ENCODE measurements at regions not wholly inside any gene's neighbourhood (a gene's known extent, or its start where the extent isn't known, plus 50 kb on each side); places are given as distances from the start of the nearest gene placed in this dataset.

GRCh38 chr3:4052706-4053105 is 250.5 kb upstream of the SETMAR start:
- intact Hi-C loops (cut with micrococcal nuclease), result no loop called here
- Histone ChIP-seq H3K79me2 (ENCODE audit: control insufficient read depth, insufficient read depth, low read length) (no peaks in the 10 kb centered on the region), H3K9me1 (replicated peaks; ENCODE audit: control insufficient read depth, extremely low read depth, insufficient read depth, low read length) (no peaks in the 10 kb centered on the region), H3K27ac (ENCODE audit: insufficient read depth, low read depth, low read length) (no peak overlapping the region), H4K20me1 (replicated peaks; ENCODE audit: control insufficient read depth, extremely low read depth, insufficient read depth, low read length) (no peaks in the 10 kb centered on the region), H3K4me3 (replicated peaks in 1 of 3; ENCODE audit: insufficient read depth in 1 of 3, low read depth in 1 of 3, low read length in 3 of 3) (no peak overlapping the region), H3K4me1 (ENCODE audit: control insufficient read depth, extremely low read depth, insufficient read depth, low read length) (no peaks in the 10 kb centered on the region), H3K36me3 (ENCODE audit: control insufficient read depth in 2 of 2, extremely low read depth in 1 of 2, insufficient read depth in 2 of 2, low read length in 2 of 2) (no peaks in the 10 kb centered on the region), H2AFZ (ENCODE audit: low read depth, low read length) (no peak overlapping the region), H3K9ac (replicated peaks; ENCODE audit: extremely low read depth, insufficient read depth, low read length) (no peak overlapping the region), H3K27me3 (ENCODE audit: control insufficient read depth in 2 of 2, insufficient read depth in 2 of 2, low read length in 2 of 2) (no peaks in the 10 kb centered on the region), H3K4me2 (ENCODE audit: insufficient read depth, low read length) (no peak overlapping the region), H3K9me3 (replicated peaks; ENCODE audit: control insufficient read depth, insufficient read depth, low read length) (no peaks in the 10 kb centered on the region)
- FAIRE-seq (no peak), DNase-seq (ENCODE audit: low read depth, low spot score) (no peak)
- dilution Hi-C loops (cut with MboI; ENCODE audit: extremely low pct_ligation_motif_present, low sequenced_read_pairs), result no loop called here
- ChIA-PET POLR2A (no interaction called here), CTCF (no interaction called here)
- TF ChIP-seq FOS (IDR thresholded peaks at IDR 0.05; ENCODE audit: borderline replicate concordance, insufficient read depth, low read length) (no peak), POLR2AphosphoS5 (IDR thresholded peaks at IDR 0.05; ENCODE audit: insufficient read depth, low read depth, low read length) (no peak), EZH2 (IDR thresholded peaks at IDR 0.05; ENCODE audit: borderline replicate concordance, low read depth, low read length, severe bottlenecking) (no peak), CTCF (IDR thresholded peaks at IDR 0.05; ENCODE audit: extremely low read depth in 1 of 2, insufficient read depth in 1 of 2, low read depth in 1 of 2, low read length in 2 of 2) (no peak), POLR2A (IDR thresholded peaks at IDR 0.05; ENCODE audit: low read depth, low read length) (no peak), JUN (IDR thresholded peaks at IDR 0.05; ENCODE audit: borderline replicate concordance, insufficient read depth, insufficient read length, low read depth) (no peak), GATA2 (IDR thresholded peaks at IDR 0.05; ENCODE audit: insufficient read depth, insufficient read length, low read depth, low read length) (no peak), MYC (IDR thresholded peaks at IDR 0.05; ENCODE audit: low read depth, low read length) (no peak)
- TF ChIP-seq, protein P1, sequence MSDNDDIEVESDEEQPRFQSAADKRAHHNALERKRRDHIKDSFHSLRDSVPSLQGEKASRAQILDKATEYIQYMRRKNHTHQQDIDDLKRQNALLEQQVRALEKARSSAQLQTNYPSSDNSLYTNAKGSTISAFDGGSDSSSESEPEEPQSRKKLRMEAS (IDR thresholded peaks at IDR 0.05; ENCODE audit: insufficient read depth, insufficient read length), result no peak
- no TSS peak for BruUV-seq (replicated peaks)
